CD8-positive, alpha-beta memory T cell (primary cell): ENCODE measurements at regions not wholly inside any gene's neighbourhood (a gene's known extent, or its start where the extent isn't known, plus 50 kb on each side); places are given as distances from the start of the nearest gene placed in this dataset.
"Not testable (repeated sequence)": the region's sequence is repeated elsewhere in the genome, so short reads cannot be mapped to it uniquely, and the experiment has no call there.

Source experiments
- CTCF ChIA-PET: fragments of 350-600 bp; sonication (Branson Sonifier 250); formaldehyde crosslinking; loops from one replicate; lab custom pipeline; 2021; ENCODE audit warnings: antibody characterized with exemption; lab: Charles Lee
- POLR2A ChIA-PET: fragments of 350-600 bp; sonication (Branson Sonifier 250); formaldehyde crosslinking; loops from one replicate; lab custom pipeline; 2021; ENCODE audit warnings: antibody characterized with exemption; lab: Charles Lee
- DNase-seq, 5 donors: peaks; one replicate each; pipeline versions ENCODE4 v3.0.0 to v3.0.0-alpha.2; 2020 to 2022; ENCODE audit warnings: mixed read lengths in 1 of 5
- H3K27ac ChIP-seq: one replicate; pipeline ENCODE4 v1.7.0; 2013; ENCODE audit warnings: low read depth, mild to moderate bottlenecking, low read length, moderate library complexity
- H3K27me3 ChIP-seq: 2 replicates; pipeline ENCODE4 v1.7.0; 2013; ENCODE audit warnings: low read length, mild to moderate bottlenecking; ENCODE audit not compliant: insufficient read depth, poor library complexity, severe bottlenecking
- H3K36me3 ChIP-seq: 2 replicates; pipeline ENCODE4 v1.7.0; 2013; ENCODE audit warnings: mild to moderate bottlenecking, low read length, moderate library complexity; ENCODE audit not compliant: insufficient read depth
- H3K4me1 ChIP-seq: 2 replicates; pipeline ENCODE4 v1.7.0; 2013; ENCODE audit warnings: mild to moderate bottlenecking, low read length, moderate library complexity; ENCODE audit not compliant: insufficient read depth
- H3K4me3 ChIP-seq: 2 replicates; pipeline ENCODE4 v1.7.0; 2013; ENCODE audit warnings: mild to moderate bottlenecking, low read length
- H3K9me3 ChIP-seq: 2 replicates; pipeline ENCODE4 v1.7.0; 2013; ENCODE audit warnings: mild to moderate bottlenecking, low read length
- H3K27ac Mint-ChIP-seq, 8 donors: one replicate each; pipeline ENCODE4 v1.8.0; 2020 to 2021; ENCODE audit warnings: mixed read lengths in 8 of 8, mild to moderate bottlenecking in 6 of 8, inconsistent platforms in 3 of 8, moderate library complexity in 3 of 8
- H3K27me3 Mint-ChIP-seq, 2 donors: one replicate each; pipeline ENCODE4 v1.8.0; 2020 to 2021; ENCODE audit warnings: mixed read lengths in 2 of 2, mild to moderate bottlenecking in 1 of 2, moderate library complexity in 1 of 2
- H3K36me3 Mint-ChIP-seq, 3 donors: one replicate each; pipeline ENCODE4 v1.8.0; 2020 to 2021; ENCODE audit warnings: mixed read lengths in 3 of 3, inconsistent platforms in 1 of 3, mild to moderate bottlenecking in 1 of 3
- H3K4me1 Mint-ChIP-seq, 3 donors: one replicate each; pipeline ENCODE4 v1.8.0; 2020 to 2021; ENCODE audit warnings: mixed read lengths in 3 of 3, inconsistent platforms in 1 of 3, mild to moderate bottlenecking in 1 of 3
- H3K4me3 Mint-ChIP-seq, 7 donors: one replicate each; pipeline ENCODE4 v1.8.0; 2020 to 2021; ENCODE audit warnings: mixed read lengths in 7 of 7, mild to moderate bottlenecking in 6 of 7, moderate library complexity in 4 of 7, inconsistent platforms in 2 of 7
- H3K9me3 Mint-ChIP-seq, 5 donors: one replicate each; pipeline ENCODE4 v1.8.0; 2020 to 2022; ENCODE audit warnings: mixed read lengths in 5 of 5, mild to moderate bottlenecking in 3 of 5, moderate library complexity in 2 of 5, inconsistent platforms in 1 of 5

DNA sequence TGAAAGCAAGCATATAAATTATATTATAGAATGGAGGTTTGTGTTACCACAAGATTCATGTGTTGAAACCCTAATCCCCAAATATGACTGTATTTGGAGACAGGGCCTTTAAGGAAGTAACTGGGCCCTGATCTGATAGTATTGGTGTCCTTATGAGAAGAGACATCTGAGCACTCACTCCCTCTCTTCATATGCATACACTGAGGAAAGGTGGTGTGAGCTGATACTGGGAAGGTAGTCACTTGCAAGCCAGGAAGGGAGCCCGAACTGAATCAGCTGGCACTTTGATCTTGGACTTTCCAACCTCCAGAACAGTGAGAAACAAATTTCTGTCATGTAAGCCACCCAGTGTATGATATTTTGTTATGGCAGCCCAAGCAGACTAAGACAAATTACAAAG is 66.9 kb upstream of the RHOBTB1 start:
- POLR2A ChIA-PET = no interaction called here
- H3K4me3 ChIP-seq = no peak overlapping the region
- H3K4me3 Mint-ChIP-seq = no peak overlapping the region
- H3K9me3 Mint-ChIP-seq = no peaks in the 10 kb centered on the region
- CTCF ChIA-PET = no interaction called here
- H3K27me3 ChIP-seq = no peaks in the 10 kb centered on the region
- no peak overlapping the region for H3K27ac ChIP-seq
- H3K4me1 Mint-ChIP-seq = no peaks in the 10 kb centered on the region
- H3K36me3 Mint-ChIP-seq = no peaks in the 10 kb centered on the region
- no peak overlapping the region for H3K27ac Mint-ChIP-seq
- peaks cover 10% of the 10 kb centered on the region in 2 donors for H3K27me3 Mint-ChIP-seq
- H3K36me3 ChIP-seq = no peaks in the 10 kb centered on the region
- H3K4me1 ChIP-seq = no peaks in the 10 kb centered on the region
- no peak for DNase-seq
- no peaks in the 10 kb centered on the region for H3K9me3 ChIP-seq

DNA sequence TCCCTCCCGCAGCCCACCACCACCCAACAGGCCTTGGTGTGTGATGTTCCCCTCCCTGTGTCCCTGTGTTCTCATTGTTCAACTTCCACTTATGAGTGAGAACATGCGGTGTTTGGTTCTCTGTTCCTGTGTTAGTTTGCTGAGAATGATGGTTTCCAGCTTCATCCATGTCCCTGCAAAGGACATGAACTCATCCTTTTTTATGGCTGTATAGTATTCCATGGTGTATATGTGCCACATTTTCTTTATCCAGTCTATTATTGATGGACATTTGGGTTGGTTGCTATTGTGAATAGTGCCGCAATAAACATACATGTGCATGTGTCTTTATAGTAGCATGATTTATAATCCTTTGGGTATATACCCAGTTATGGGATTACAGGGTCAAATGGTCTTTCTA is 59.1 kb upstream of the RHOBTB1 start:
- H3K27me3 Mint-ChIP-seq = peaks cover 16 to 35% of the 10 kb centered on the region in 2 donors
- H3K9me3 Mint-ChIP-seq = peaks cover 0 to 17% (median 2%) of the 10 kb centered on the region in 5 donors
- H3K36me3 ChIP-seq, CTCF ChIA-PET, DNase-seq, H3K27ac ChIP-seq, H3K4me1 ChIP-seq, H3K4me3 ChIP-seq, H3K27ac Mint-ChIP-seq, H3K36me3 Mint-ChIP-seq, H3K27me3 ChIP-seq, POLR2A ChIA-PET, H3K4me3 Mint-ChIP-seq, H3K4me1 Mint-ChIP-seq, H3K9me3 ChIP-seq: not testable (repeated sequence)

DNA sequence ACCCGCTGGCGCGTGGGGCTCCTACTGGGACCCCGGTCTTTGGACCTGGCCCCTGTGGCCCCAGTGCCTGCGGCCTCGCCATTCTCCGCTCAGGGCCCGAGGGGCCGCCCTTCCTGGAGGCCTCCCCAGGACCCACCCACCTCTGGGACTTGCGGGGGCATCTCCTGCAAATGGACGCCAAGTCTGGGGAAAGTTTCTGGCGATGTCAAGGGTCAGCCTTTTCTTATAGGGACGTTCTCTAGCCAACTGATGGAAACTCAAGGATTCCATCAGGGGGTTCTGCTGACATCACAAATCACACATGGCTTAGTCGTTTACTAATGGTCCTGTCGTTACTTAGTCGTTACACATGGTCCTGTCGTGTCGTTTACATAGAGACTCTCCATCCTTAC is 57.7 kb upstream of the RHOBTB1 start:
- H3K4me3 Mint-ChIP-seq = peak overlapping the region in 2 of 7 donors; percentile 15 to 16
- Histone ChIP-seq H3K4me1 (no peaks in the 10 kb centered on the region), H3K36me3 (no peaks in the 10 kb centered on the region), H3K27me3 (no peaks in the 10 kb centered on the region), H3K27ac (no peak overlapping the region), H3K9me3 (no peaks in the 10 kb centered on the region), H3K4me3 (no peak overlapping the region)
- peaks cover 12 to 35% of the 10 kb centered on the region in 2 donors for H3K27me3 Mint-ChIP-seq
- no peak overlapping the region for H3K27ac Mint-ChIP-seq
- ChIA-PET POLR2A (no interaction called here), CTCF (no interaction called here)
- H3K9me3 Mint-ChIP-seq = peaks cover 0 to 17% (median 2%) of the 10 kb centered on the region in 5 donors
- H3K36me3 Mint-ChIP-seq = no peaks in the 10 kb centered on the region
- no peak for DNase-seq
- peaks cover 0 to 9% (median 7%) of the 10 kb centered on the region in 3 donors for H3K4me1 Mint-ChIP-seq

DNA sequence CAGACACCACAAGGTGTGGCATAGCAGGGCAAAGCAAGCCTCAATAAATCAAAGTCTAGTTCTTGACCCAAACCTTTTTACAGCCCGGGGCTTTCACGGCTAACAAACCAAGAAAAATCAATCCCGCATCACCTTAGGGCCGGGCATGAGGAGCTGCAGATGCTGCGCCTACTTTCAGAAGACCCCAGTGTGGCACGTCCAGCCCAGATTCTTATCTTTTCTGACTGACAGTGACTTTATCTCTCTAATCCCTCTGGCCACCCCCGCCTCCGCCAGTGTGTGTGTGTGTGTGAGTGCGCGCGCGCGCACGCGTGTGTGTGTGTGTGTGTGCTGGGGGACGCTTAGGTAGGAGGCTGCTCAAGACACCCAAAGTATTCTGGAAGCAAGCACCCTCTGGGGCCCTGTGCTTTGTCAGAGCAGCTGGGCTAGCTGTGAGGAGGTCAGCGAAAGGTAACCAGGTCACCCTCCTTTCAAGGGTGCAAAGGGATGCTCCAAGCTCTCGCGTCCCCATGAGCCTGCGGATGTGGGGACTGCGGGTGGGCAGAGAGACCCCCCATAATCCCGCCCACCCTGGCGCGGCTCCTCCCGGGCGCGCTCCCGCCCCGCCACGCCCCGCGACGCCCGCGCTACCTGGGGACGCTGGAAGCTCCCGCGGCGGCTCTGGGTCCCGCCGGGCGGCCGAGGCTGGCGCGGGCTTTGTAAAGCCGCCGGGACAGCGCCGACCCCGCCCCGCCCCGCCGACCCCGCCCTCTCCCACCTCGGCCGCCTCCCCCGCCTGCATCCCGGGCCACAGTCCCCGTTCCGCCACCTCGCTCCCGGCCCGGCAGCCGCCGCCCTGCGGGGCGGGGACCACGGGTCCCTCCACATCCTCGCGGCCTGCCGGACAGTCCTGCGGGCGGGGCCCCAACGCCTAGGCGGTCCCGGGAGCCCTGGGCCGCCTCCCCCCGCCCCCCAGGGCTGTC is 57.1 kb upstream of the RHOBTB1 start:
- H3K36me3 ChIP-seq = no peaks in the 10 kb centered on the region
- no peaks in the 10 kb centered on the region for H3K4me1 ChIP-seq
- H3K27ac ChIP-seq = no peak overlapping the region
- H3K9me3 ChIP-seq = no peaks in the 10 kb centered on the region
- ChIA-PET CTCF (no interaction called here), POLR2A (no interaction called here)
- no peaks in the 10 kb centered on the region for H3K36me3 Mint-ChIP-seq
- no peak overlapping the region for H3K4me3 ChIP-seq
- peaks cover 12 to 39% of the 10 kb centered on the region in 2 donors for H3K27me3 Mint-ChIP-seq
- H3K27ac Mint-ChIP-seq = no peak overlapping the region
- no peaks in the 10 kb centered on the region for H3K27me3 ChIP-seq
- no peak for DNase-seq
- no peak overlapping the region for H3K4me3 Mint-ChIP-seq
- H3K9me3 Mint-ChIP-seq = peaks cover 0 to 17% (median 2%) of the 10 kb centered on the region in 5 donors
- peaks cover 0 to 9% (median 7%) of the 10 kb centered on the region in 3 donors for H3K4me1 Mint-ChIP-seq

DNA sequence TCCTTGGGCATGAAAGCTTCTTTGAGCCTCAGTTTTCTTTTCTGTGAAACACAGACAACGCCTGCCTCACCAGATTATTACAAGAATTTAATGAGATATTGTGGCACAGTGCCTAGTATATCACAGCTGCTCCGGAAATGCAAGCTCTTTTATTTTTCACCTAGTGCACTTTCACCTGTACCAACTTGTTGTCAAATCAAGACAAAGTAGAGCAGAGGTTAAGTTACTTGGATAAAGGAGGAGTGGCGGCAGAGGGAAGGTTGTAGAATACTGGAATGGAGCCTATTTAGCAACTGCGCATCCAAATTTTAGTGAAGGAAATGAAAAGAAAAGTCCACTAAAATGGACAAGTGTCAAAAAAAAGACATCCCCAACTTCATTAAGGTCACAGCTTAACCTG is 54.9 kb upstream of the RHOBTB1 start:
- no peak overlapping the region for H3K4me3 Mint-ChIP-seq
- no peaks in the 10 kb centered on the region for H3K36me3 Mint-ChIP-seq
- no peaks in the 10 kb centered on the region for H3K9me3 ChIP-seq
- DNase-seq = no peak
- no peak overlapping the region for H3K27ac Mint-ChIP-seq
- ChIA-PET CTCF (no interaction called here), POLR2A (no interaction called here)
- peaks cover 0 to 6% (median 2%) of the 10 kb centered on the region in 5 donors for H3K9me3 Mint-ChIP-seq
- H3K27ac ChIP-seq = no peak overlapping the region
- H3K27me3 Mint-ChIP-seq = peaks cover 8 to 39% of the 10 kb centered on the region in 2 donors
- peaks cover 0 to 9% (median 7%) of the 10 kb centered on the region in 3 donors for H3K4me1 Mint-ChIP-seq
- H3K27me3 ChIP-seq = no peaks in the 10 kb centered on the region
- H3K36me3 ChIP-seq = no peaks in the 10 kb centered on the region
- H3K4me1 ChIP-seq = no peaks in the 10 kb centered on the region
- no peak overlapping the region for H3K4me3 ChIP-seq

DNA sequence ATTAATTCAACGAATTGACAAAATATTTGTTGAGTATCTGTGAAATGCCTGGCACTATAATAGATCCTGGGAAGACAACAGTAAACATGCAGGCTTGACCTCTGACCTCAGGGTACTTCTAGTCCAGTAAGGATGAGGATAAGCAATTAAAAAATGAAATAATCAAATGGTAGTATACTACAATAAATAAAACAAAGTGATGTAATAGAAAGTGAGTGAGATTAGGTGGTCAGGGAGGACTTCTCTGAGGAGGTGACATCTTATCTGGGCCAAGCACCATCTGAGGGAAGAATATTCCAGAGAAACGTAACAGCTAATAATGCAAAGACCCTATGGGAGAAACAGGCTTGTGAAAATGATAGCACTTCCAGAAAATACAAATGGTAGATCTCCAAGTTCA is 50.1 kb upstream of the RHOBTB1 start:
- POLR2A ChIA-PET = no interaction called here
- CTCF ChIA-PET = no interaction called here
- no peak overlapping the region for H3K27ac ChIP-seq
- Mint-ChIP-seq H3K36me3 (no peaks in the 10 kb centered on the region), H3K27me3 (peaks cover 5 to 31% of the 10 kb centered on the region in 2 donors), H3K9me3 (peaks cover 0 to 2% (median 0%) of the 10 kb centered on the region in 5 donors), H3K4me1 (no peaks in the 10 kb centered on the region), H3K27ac (no peak overlapping the region), H3K4me3 (no peak overlapping the region)
- DNase-seq = no peak
- H3K27me3 ChIP-seq = no peaks in the 10 kb centered on the region
- H3K9me3 ChIP-seq = no peaks in the 10 kb centered on the region
- H3K4me1 ChIP-seq = no peaks in the 10 kb centered on the region
- H3K4me3 ChIP-seq = no peak overlapping the region
- H3K36me3 ChIP-seq = no peaks in the 10 kb centered on the region
